IMR-90 (cell line): ENCODE measurements at regions not wholly inside any gene's neighbourhood (a gene's known extent, or its start where the extent isn't known, plus 50 kb on each side); places are given as distances from the start of the nearest gene placed in this dataset.

Experiments used
- CEBPB ChIP-seq: IDR thresholded peaks from 2 replicates; pipeline ENCODE4 v1.6.1; 2012; ENCODE audit warnings: low read depth, low read length, improper control_type of control experiment
- CTCF ChIP-seq: conservative IDR thresholded peaks from 2 replicates; pipeline ENCODE4 v1.5.1; 2012; ENCODE audit warnings: mild to moderate bottlenecking, low read depth, low read length, improper control_type of control experiment
- MAZ ChIP-seq: IDR thresholded peaks from 2 replicates; pipeline ENCODE4 v1.6.1; 2012; ENCODE audit warnings: low read depth, mild to moderate bottlenecking, low read length, improper control_type of control experiment, moderate library complexity, borderline replicate concordance
- POLR2A ChIP-seq: IDR thresholded peaks from 2 replicates; pipeline ENCODE4 v1.6.1; 2012; ENCODE audit warnings: mild to moderate bottlenecking, low read depth, low read length
- RAD21 ChIP-seq: IDR thresholded peaks from 2 replicates; pipeline ENCODE4 v1.6.1; 2012; ENCODE audit warnings: low read length, improper control_type of control experiment
- RCOR1 ChIP-seq: IDR thresholded peaks from 2 replicates; pipeline ENCODE4 v1.6.1; 2012; ENCODE audit warnings: mild to moderate bottlenecking, low read length, improper control_type of control experiment; ENCODE audit not compliant: insufficient replicate concordance
- RFX5 ChIP-seq: IDR thresholded peaks from 2 replicates; pipeline ENCODE4 v1.8.0; 2012; ENCODE audit warnings: low read depth, mild to moderate bottlenecking, low read length, moderate library complexity

- TF ChIP-seq MAZ: no peak
- TF ChIP-seq RFX5: no peak
- TF ChIP-seq CTCF: no peak
- no peak for TF ChIP-seq POLR2A
- TF ChIP-seq RAD21: no peak
- no peak for TF ChIP-seq RCOR1
- no peak for TF ChIP-seq CEBPB
These were observed 927.7 kb upstream of the ZWINT start for GRCh38 chr10:57288754-57289153.
